AG09309 (cell line): ENCODE measurements at regions not wholly inside any gene's neighbourhood (a gene's known extent, or its start where the extent isn't known, plus 50 kb on each side); places are given as distances from the start of the nearest gene placed in this dataset.
"Not testable (repeated sequence)": the region's sequence is repeated elsewhere in the genome, so short reads cannot be mapped to it uniquely, and the experiment has no call there.

Experiments
- DNase-seq: peaks from one replicate; pipeline ENCODE4 v3.0.0-alpha.2; 2010; ENCODE audit warnings: low read depth
- H3K4me3 ChIP-seq: 2 replicates; pipeline ENCODE4 v1.5.1; 2011; ENCODE audit warnings: mild to moderate bottlenecking, low read depth, low read length, moderate library complexity; ENCODE audit not compliant: control insufficient read depth
- TF ChIP-seq, protein P1 (sequence below): IDR thresholded peaks from 2 replicates; pipeline ENCODE4 v1.5.1; 2011; ENCODE audit warnings: mild to moderate bottlenecking, low read depth, low read length, inconsistent platforms; ENCODE audit not compliant: insufficient read depth, control insufficient read depth; ENCODE audit errors: missing control alignments

DNA sequence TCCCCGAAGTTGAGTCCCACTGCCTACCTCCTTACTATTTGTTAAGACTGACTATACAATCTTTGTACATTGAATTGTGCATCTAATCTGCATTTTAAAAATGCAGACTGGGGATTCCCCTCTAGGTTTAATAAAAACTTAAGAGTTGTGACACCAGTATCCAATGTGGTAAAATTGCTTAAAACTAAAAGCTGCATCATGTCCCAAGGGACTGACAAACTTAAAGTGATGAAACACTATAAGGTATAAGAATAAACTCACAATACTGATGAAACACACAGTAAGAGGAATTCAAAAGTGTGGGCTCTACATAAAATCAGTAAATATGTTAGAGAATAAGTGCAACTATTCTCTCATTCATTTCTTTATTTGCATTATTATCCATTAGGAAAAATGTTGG is 1905.1 kb downstream of the MAT2B start:
- TF ChIP-seq, protein P1, sequence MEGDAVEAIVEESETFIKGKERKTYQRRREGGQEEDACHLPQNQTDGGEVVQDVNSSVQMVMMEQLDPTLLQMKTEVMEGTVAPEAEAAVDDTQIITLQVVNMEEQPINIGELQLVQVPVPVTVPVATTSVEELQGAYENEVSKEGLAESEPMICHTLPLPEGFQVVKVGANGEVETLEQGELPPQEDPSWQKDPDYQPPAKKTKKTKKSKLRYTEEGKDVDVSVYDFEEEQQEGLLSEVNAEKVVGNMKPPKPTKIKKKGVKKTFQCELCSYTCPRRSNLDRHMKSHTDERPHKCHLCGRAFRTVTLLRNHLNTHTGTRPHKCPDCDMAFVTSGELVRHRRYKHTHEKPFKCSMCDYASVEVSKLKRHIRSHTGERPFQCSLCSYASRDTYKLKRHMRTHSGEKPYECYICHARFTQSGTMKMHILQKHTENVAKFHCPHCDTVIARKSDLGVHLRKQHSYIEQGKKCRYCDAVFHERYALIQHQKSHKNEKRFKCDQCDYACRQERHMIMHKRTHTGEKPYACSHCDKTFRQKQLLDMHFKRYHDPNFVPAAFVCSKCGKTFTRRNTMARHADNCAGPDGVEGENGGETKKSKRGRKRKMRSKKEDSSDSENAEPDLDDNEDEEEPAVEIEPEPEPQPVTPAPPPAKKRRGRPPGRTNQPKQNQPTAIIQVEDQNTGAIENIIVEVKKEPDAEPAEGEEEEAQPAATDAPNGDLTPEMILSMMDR = no peak
- DNase-seq = no peak
- no peak overlapping the region for H3K4me3 ChIP-seq

DNA sequence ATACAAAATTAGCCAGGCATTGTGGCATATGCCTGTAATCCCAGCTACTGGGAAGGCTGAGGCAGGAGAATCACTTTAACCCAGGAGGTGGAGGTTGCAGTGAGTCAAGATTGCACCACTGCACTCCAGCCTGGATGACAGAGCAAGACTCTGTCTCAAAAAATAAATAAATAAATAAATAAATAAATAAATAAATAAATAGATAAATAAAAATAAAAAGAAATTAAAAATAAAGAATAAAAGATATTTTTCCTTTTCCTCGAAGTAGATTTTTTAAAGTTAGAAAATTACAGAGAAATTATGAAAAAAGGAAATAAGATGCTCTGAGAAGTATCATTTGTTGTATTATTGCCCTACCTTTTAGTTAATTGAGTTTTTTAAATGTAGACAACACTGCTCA is 1906.1 kb downstream of the MAT2B start:
- H3K4me3 ChIP-seq, DNase-seq: not testable (repeated sequence)

DNA sequence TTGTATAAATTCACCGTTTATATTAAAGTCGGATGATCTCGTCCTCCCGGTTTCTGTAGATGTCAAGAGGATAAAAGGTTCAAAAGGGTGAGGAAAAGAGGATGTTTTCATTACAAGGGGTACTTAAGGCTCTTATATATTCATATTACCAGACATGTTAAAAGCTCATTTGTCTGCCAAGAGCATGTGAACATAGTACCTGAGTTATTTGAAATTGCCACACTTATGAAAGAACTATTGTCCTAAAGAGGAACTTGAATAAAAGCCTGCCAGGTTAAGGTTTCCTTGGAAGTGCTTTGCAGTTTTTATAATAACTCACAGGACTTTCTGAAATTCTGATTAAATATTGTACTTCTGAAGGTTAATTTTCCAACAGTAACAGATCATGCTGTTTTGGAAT is 1915.1 kb downstream of the MAT2B start:
- TF ChIP-seq, protein P1 = no peak
- no peak for DNase-seq
- no peak overlapping the region for H3K4me3 ChIP-seq

DNA sequence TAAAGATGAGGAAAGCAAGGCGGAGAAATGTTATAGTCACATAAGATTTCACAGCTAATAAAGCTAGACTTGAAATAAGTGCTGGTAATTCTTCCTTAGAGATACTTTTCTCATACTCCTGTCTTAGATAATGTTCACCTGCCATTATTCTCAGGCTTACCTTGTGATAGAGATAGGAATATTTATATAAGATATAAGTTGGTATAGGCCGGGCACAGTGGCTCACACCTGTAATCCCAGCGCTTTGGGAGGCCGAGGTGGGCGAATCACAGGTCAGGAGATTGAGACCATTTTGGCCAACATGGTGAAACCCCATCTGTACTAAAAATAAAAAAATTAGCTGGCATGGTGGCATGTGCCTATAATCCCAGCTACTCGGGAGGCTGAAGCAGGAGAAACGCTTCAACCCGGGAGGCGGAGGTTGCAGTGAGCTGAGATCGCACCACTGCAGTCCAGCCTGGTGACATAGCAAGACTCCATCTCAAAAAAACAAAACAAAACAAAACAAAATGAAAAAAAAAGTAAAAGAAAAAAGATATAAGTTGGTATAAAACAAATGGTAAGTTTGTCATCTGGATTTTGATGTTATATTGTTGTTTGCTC is 1918.4 kb downstream of the MAT2B start:
- TF ChIP-seq, protein P1 = no peak
- no peak overlapping the region for H3K4me3 ChIP-seq
- DNase-seq = no peak

DNA sequence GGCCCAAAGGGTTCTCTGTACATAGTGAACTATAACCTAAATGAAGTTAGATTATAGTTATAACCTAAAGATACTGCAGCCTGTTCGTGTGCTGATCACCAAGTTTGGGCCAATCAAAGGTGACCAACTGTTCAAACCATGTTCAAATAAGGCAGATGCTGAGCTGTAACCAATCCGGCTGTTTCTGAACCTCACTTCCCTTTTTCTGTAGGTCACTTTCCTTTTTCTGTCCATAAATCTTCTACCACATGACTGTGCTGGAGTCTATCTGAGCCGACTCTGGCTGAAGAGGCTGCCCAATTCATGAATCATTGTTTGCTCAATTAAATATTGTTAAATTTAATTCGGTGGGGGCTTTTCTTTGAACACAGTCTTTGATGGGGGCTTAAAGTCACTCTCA is 1920.2 kb downstream of the MAT2B start:
- no peak for DNase-seq
- TF ChIP-seq, protein P1 = no peak
- H3K4me3 ChIP-seq = no peak overlapping the region

DNA sequence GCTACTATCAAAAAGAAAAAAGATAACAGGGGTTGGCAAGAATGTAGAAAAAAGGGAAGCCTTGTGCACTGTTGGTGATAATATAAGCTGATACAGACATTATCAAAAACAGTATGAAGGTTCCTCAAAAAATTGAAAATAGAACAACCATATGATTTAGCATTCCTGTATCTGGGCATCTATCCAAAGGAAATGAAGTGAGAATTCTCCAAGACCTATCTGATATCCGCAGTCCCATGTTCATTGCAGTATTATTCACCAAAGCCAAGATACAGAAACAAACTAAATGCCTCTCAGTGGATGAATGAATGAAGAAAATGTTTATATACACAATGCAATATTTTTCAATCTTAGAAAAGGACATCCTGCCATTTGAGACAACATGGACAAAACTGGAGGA is 1943.3 kb downstream of the MAT2B start:
- TF ChIP-seq, protein P1 = no peak
- DNase-seq = no peak

DNA sequence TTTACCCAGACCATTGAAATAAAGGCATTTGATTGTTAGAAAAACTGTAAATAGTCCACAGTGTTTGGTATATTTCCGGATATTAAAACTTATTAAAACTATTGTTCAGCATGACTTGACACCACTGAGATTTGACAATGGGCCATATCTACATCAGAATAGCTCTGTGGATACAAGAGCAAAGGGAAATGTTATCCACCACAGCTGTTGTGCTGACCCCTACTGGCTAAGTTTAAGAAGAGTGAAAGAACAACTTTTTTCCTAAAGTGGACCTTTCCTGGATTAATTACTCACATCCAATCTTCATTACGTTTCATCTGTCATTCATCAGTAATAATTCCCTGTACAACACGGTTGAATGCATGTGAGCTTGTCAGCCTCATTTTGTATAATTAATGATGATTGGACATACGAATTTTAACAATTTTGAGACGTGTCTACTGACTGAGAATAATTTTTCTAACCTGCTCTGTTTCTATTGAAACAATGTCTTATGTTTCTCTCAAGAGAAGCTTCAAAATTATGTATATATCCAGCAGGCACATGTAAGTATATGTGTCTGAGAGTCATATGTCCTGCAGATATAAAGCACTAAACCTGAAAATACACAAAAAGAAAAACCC is 1952.6 kb downstream of the MAT2B start:
- no peak for DNase-seq
- H3K4me3 ChIP-seq = no peak overlapping the region

More for the DNA sequence above, 1943.3 kb downstream of the MAT2B start:
- no peak overlapping the region for H3K4me3 ChIP-seq

More for the DNA sequence above, 1952.6 kb downstream of the MAT2B start:
- TF ChIP-seq, protein P1 = no peak
